GM12878 (cell line): ENCODE measurements at regions not wholly inside any gene's neighbourhood (a gene's known extent, or its start where the extent isn't known, plus 50 kb on each side); places are given as distances from the start of the nearest gene placed in this dataset.

Source experiments
- ATAC-seq: fragments of 200-7000 bp; cut with Tn5 transposase; 3 replicates; pipeline ENCODE4 v1.9.1; 2020; ENCODE audit warnings: mild to moderate bottlenecking, moderate library complexity
- BruUV-seq: library from RNA; stranded (reverse); fragments of 400-500 nt; replicated peaks from 2 replicates; lab custom pipeline; 2021; lab: Mats Ljungman, UMichigan
- CTCF ChIA-PET: fragments of 300-600 bp; sonication (Branson Sonifier 250); formaldehyde crosslinking; extraction: SDS; loops from one replicate; lab custom pipeline; 2021; ENCODE audit warnings: inconsistent platforms; lab: Yijun Ruan, JAX
- POLR2A ChIA-PET: fragments of 350-600 bp; formaldehyde crosslinking; extraction: SDS; loops from one replicate; lab custom pipeline; 2021; ENCODE audit warnings: inconsistent platforms; lab: Charles Lee
- RAD21 ChIA-PET: fragments of 300-600 bp; sonication (Branson Sonifier 250); formaldehyde crosslinking; loops from one replicate; lab custom pipeline; 2023; ENCODE audit warnings: antibody characterized with exemption; ENCODE audit not compliant: unreplicated experiment; lab: Charles Lee
- SMC1A ChIA-PET: fragments of 300-600 bp; sonication (Branson Sonifier 250); formaldehyde crosslinking; loops from one replicate; lab custom pipeline; 2023; ENCODE audit not compliant: unreplicated experiment, uncharacterized antibody; lab: Charles Lee
- DNase-seq: peaks from one replicate; pipeline ENCODE4 v3.0.0-alpha.2; 2011; ENCODE audit warnings: low read depth, low spot score
- FAIRE-seq: peaks from 3 replicates; lab custom pipeline; 2011; peaks lifted over from hg19 to GRCh38; lab: Jason Lieb, UNC
- H2AFZ ChIP-seq: 2 replicates; pipeline ENCODE4 v1.6.0; 2011; ENCODE audit warnings: low read depth, low read length, control low read depth; ENCODE audit not compliant: control insufficient read depth
- H3K27ac ChIP-seq: 2 replicates; pipeline ENCODE4 v1.5.1; 2011; ENCODE audit warnings: control low read depth; ENCODE audit not compliant: control insufficient read depth, insufficient read depth
- H3K27me3 ChIP-seq, 2 experiments: replicated peaks in 1 of 2; 2 replicates each; pipeline versions ENCODE4 v1.6.0 to v1.6.1; 2011; ENCODE audit warnings: low read length in 1 of 2; ENCODE audit not compliant: control insufficient read depth in 2 of 2, insufficient read depth in 2 of 2
- H3K36me3 ChIP-seq, 2 experiments: 2 replicates each; pipeline ENCODE4 v1.5.1; 2011; ENCODE audit warnings: low read length in 1 of 2; ENCODE audit not compliant: control insufficient read depth in 2 of 2, insufficient read depth in 2 of 2
- H3K4me1 ChIP-seq: 2 replicates; pipeline ENCODE4 v1.6.1; 2011; ENCODE audit warnings: mild to moderate bottlenecking, low read length, moderate library complexity, mixed read lengths; ENCODE audit not compliant: control insufficient read depth, insufficient read depth
- H3K4me2 ChIP-seq: 2 replicates; pipeline ENCODE4 v1.6.0; 2011; ENCODE audit warnings: control low read depth; ENCODE audit not compliant: control insufficient read depth, insufficient read depth
- H3K4me3 ChIP-seq: fragments of 200-600 bp; sonication (generic); 2 replicates; pipeline ENCODE4 v1.5.1; 2016
- H3K79me2 ChIP-seq: 2 replicates; pipeline ENCODE4 v1.6.0; 2011; ENCODE audit warnings: low read length; ENCODE audit not compliant: control insufficient read depth, insufficient read depth
- H3K9ac ChIP-seq: 2 replicates; pipeline ENCODE4 v1.8.0; 2011; ENCODE audit warnings: low read length, control low read depth, mixed read lengths; ENCODE audit not compliant: control insufficient read depth, insufficient read depth
- H3K9me3 ChIP-seq: replicated peaks from 3 replicates; pipeline ENCODE4 v1.5.1; 2011; ENCODE audit warnings: mild to moderate bottlenecking, low read length; ENCODE audit not compliant: control insufficient read depth, insufficient read depth
- H4K20me1 ChIP-seq: 2 replicates; pipeline ENCODE4 v1.6.0; 2011; ENCODE audit not compliant: control insufficient read depth, insufficient read depth
- CHD4 ChIP-seq: fragments of 200-600 bp; sonication (generic); IDR thresholded peaks from 2 replicates; pipeline ENCODE4 v1.6.1; 2016; ENCODE audit warnings: mild to moderate bottlenecking
- EED ChIP-seq: sonication (generic); IDR thresholded peaks from 2 replicates; pipeline ENCODE4 v1.6.1; 2016; ENCODE audit warnings: antibody characterized with exemption, low read depth
- HCFC1 ChIP-seq: fragments of 150-350 bp; IDR thresholded peaks from 2 replicates; pipeline ENCODE4 v1.6.1; 2014; ENCODE audit warnings: low read length
- KAT2A ChIP-seq: conservative IDR thresholded peaks from 2 replicates; pipeline ENCODE4 v1.6.1; 2011; ENCODE audit warnings: low read depth, low read length; ENCODE audit not compliant: control insufficient read depth
- MEF2B ChIP-seq: fragments of 450-650 bp; IDR thresholded peaks from 2 replicates; pipeline ENCODE4 v1.6.1; 2018; ENCODE audit warnings: mild to moderate bottlenecking, moderate library complexity; ENCODE audit not compliant: partially characterized antibody, poor library complexity, severe bottlenecking
- MLLT1 ChIP-seq: fragments of 450-650 bp; IDR thresholded peaks from 2 replicates; pipeline ENCODE4 v1.6.1; 2016; ENCODE audit warnings: mild to moderate bottlenecking
- NFYA ChIP-seq: IDR thresholded peaks from 2 replicates; pipeline ENCODE4 v1.6.1; 2011; ENCODE audit warnings: low read depth, mild to moderate bottlenecking, low read length, improper control_type of control experiment, borderline replicate concordance
- PAX5 ChIP-seq: IDR thresholded peaks from 2 replicates; pipeline ENCODE4 v1.6.1; 2011; ENCODE audit warnings: low read depth, low read length, borderline replicate concordance
- PML ChIP-seq: IDR thresholded peaks from 2 replicates; pipeline ENCODE4 v1.6.1; 2012; ENCODE audit warnings: low read length, inconsistent platforms
- RUNX3 ChIP-seq: IDR thresholded peaks from 2 replicates; pipeline ENCODE4 v1.6.1; 2012; ENCODE audit warnings: low read length, inconsistent platforms
- SIX5 ChIP-seq: IDR thresholded peaks from 2 replicates; pipeline ENCODE4 v1.6.1; 2011; ENCODE audit warnings: mild to moderate bottlenecking, low read depth, low read length, moderate library complexity; ENCODE audit not compliant: severe bottlenecking
- SMC3 ChIP-seq: IDR thresholded peaks from 2 replicates; pipeline ENCODE4 v1.6.1; 2011; ENCODE audit warnings: low read length, improper control_type of control experiment, borderline replicate concordance
- SPI1 ChIP-seq: IDR thresholded peaks from 2 replicates; pipeline ENCODE4 v1.6.1; 2011; ENCODE audit warnings: low read depth, mild to moderate bottlenecking, low read length, moderate library complexity, borderline replicate concordance; ENCODE audit not compliant: insufficient read depth
- STAT1 ChIP-seq: fragments of 450-650 bp; conservative IDR thresholded peaks from 2 replicates; pipeline ENCODE4 v1.6.1; 2014; ENCODE audit warnings: antibody characterized with exemption, mild to moderate bottlenecking
- SUZ12 ChIP-seq: fragments of 200-600 bp; sonication (generic); IDR thresholded peaks from one replicate; pipeline ENCODE4 v1.6.1; 2018; ENCODE audit warnings: antibody characterized with exemption, mild to moderate bottlenecking; ENCODE audit not compliant: unreplicated experiment
- TCF12 ChIP-seq: IDR thresholded peaks from 2 replicates; pipeline ENCODE4 v1.6.1; 2011; ENCODE audit warnings: low read depth, mild to moderate bottlenecking, low read length
- YBX1 ChIP-seq: fragments of 450-650 bp; IDR thresholded peaks from 2 replicates; pipeline ENCODE4 v1.6.1; 2016; ENCODE audit warnings: antibody characterized with exemption
- ZBED1 ChIP-seq: IDR thresholded peaks from 2 replicates; pipeline ENCODE4 v1.6.1; 2016; ENCODE audit warnings: borderline replicate concordance
- WGBS: methylation state at CpG from one replicate; pipeline ENCODE4 v1.1.6; 2016; ENCODE audit warnings: low lambda C conversion rate; ENCODE audit not compliant: insufficient replicate concordance, insufficient coverage; ENCODE audit errors: missing lambda C conversion rate; 5-methylcytosine and 5-hydroxymethylcytosine counted together
- in situ Hi-C: fragments of 300-500 bp; cut with MboI; formaldehyde crosslinking; loops from 9 replicates; pipeline ENCODE4 v1.14.3; 2018; ENCODE audit warnings: mixed read lengths
- intact Hi-C: fragments of 100-400 bp; cut with micrococcal nuclease; formaldehyde crosslinking; loops from one replicate; pipeline ENCODE4 v1.14.2; 2022; ENCODE audit not compliant: unreplicated experiment
- TF ChIP-seq, protein P1 (sequence below): IDR thresholded peaks from 2 replicates; pipeline ENCODE4 v1.6.1; 2011; ENCODE audit warnings: borderline replicate concordance, low read depth, mild to moderate bottlenecking, moderate library complexity, mixed read lengths, low read length; ENCODE audit not compliant: insufficient read depth; ENCODE audit errors: extremely low read length

DNA sequence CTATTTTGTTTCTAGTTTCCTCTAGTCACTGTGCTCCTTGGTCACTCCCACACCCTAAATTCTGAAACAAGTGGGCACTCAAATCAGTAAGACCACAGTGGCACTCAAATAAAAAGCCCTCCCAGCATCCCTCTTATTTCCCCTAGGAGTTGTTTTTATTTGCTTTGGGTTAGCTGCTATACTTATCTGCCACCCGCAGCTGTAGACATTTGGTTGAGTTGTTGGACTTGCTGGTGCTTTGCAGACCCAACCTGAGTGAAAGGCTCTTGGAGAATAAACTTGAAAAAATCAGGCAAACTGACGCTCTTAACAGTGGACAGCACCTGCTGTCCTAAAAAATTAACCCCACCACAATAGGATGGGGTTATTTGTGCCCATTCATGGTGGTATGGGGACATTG lies 203.0 kb downstream of the SPATA31A6 start:
- ATAC-seq (no peak), DNase-seq (no peak), FAIRE-seq (no peak)
- WGBS: 9% methylated on average over 2 of the region's 2 CpGs
- H4K20me1 ChIP-seq: no peaks in the 10 kb centered on the region
- no peaks in the 10 kb centered on the region for H3K27me3 ChIP-seq
- in situ Hi-C loops (no loop called here), intact Hi-C loops (no loop called here)
- CTCF ChIA-PET: no interaction called here
- H3K4me2 ChIP-seq: no peak overlapping the region
- no peak overlapping the region for H3K4me3 ChIP-seq
- H3K4me1 ChIP-seq: no peaks in the 10 kb centered on the region
- no peaks in the 10 kb centered on the region for H3K79me2 ChIP-seq
- TF ChIP-seq TCF12: no peak
- TF ChIP-seq YBX1: no peak
- no peak for TF ChIP-seq MEF2B
- TF ChIP-seq SIX5: no peak
- no peak for TF ChIP-seq EED
- TF ChIP-seq RUNX3: no peak
- no peak for TF ChIP-seq PAX5
- H3K27ac ChIP-seq: no peak overlapping the region
- H3K36me3 ChIP-seq: no peaks in the 10 kb centered on the region
- H3K9me3 ChIP-seq: no peaks in the 10 kb centered on the region
- RAD21 ChIA-PET: no interaction called here
- POLR2A ChIA-PET: no interaction called here
- BruUV-seq: no TSS peak
- no peak overlapping the region for H2AFZ ChIP-seq
- SMC1A ChIA-PET: no interaction called here
- no peak overlapping the region for H3K9ac ChIP-seq

GRCh38 chr9:42388146-42388690 lies 204.8 kb downstream of the SPATA31A6 start:
- ChIA-PET POLR2A (interaction anchor here (0.7 kb wide), 1 partner anchor 11 kb away, joined by 3 read pairs; no protein-coding TSS in a partner anchor), CTCF (no interaction called here), SMC1A (interaction anchor here (1.5 kb wide), 1 partner anchor 12 kb away, joined by 3 read pairs; no protein-coding TSS in a partner anchor), RAD21 (no interaction called here)
- FAIRE-seq (no peak), DNase-seq (no peak), ATAC-seq (no peak; the same call in 2 of the 3 replicates)
- Histone ChIP-seq H3K79me2 (no peaks in the 10 kb centered on the region), H2AFZ (no peak overlapping the region), H3K4me1 (no peaks in the 10 kb centered on the region), H3K9me3 (no peaks in the 10 kb centered on the region), H3K27me3 (no peaks in the 10 kb centered on the region), H3K36me3 (no peaks in the 10 kb centered on the region), H3K4me2 (no peak overlapping the region), H4K20me1 (no peaks in the 10 kb centered on the region), H3K4me3 (no peak overlapping the region), H3K27ac (no peak overlapping the region), H3K9ac (no peak overlapping the region)
- 36% methylated on average over 3 of the region's 3 CpGs for WGBS
- BruUV-seq: no TSS peak
- in situ Hi-C loops (no loop called here), intact Hi-C loops (no loop called here)
- TF ChIP-seq SMC3 (no peak), SPI1 (no peak), MLLT1 (no peak), PML (no peak), HCFC1 (no peak), STAT1 (no peak), SUZ12 (no peak), NFYA (no peak), ZBED1 (no peak), CHD4 (no peak), KAT2A (no peak)
- TF ChIP-seq, protein P1, sequence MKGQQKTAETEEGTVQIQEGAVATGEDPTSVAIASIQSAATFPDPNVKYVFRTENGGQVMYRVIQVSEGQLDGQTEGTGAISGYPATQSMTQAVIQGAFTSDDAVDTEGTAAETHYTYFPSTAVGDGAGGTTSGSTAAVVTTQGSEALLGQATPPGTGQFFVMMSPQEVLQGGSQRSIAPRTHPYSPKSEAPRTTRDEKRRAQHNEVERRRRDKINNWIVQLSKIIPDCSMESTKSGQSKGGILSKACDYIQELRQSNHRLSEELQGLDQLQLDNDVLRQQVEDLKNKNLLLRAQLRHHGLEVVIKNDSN: no peak
